A549 (cell line): ENCODE measurements at regions not wholly inside any gene's neighbourhood (a gene's known extent, or its start where the extent isn't known, plus 50 kb on each side); places are given as distances from the start of the nearest gene placed in this dataset.

Source experiments
- ATAC-seq, 2 experiments: fragments of 200-7000 bp in 1 of 2; fragments of >200 bp in 1 of 2; cut with Nextera tagmentation in 1 of 2; cut with Tn5 transposase in 1 of 2; 3 replicates each; pipeline versions ENCODE4 v1.8.0 to v1.9.1; 2018 to 2020; ENCODE audit warnings: mild to moderate bottlenecking in 1 of 2, moderate library complexity in 1 of 2
- CTCF ChIA-PET: fragments of 300-600 bp; sonication (Branson Sonifier 250); formaldehyde crosslinking; extraction: SDS; loops from one replicate; lab custom pipeline; 2021; ENCODE audit warnings: antibody characterized with exemption, inconsistent platforms; lab: Yijun Ruan, JAX
- POLR2A ChIA-PET: fragments of 350-600 bp; formaldehyde crosslinking; extraction: SDS; loops from one replicate; lab custom pipeline; 2021; ENCODE audit warnings: antibody characterized with exemption, inconsistent platforms; lab: Yijun Ruan, JAX
- DNase-seq, 2 experiments: peaks; one replicate each; pipeline versions ENCODE4 v3.0.0 to v3.0.0-alpha.2; 2011 to 2016; ENCODE audit warnings: low read depth in 1 of 2, low spot score in 1 of 2
- FAIRE-seq: peaks from 2 replicates; lab custom pipeline; 2011; peaks lifted over from hg19 to GRCh38; lab: Jason Lieb, UNC
- H3K27ac ChIP-seq, 2 experiments: fragments of >200 bp; sonication (Bioruptor Twin); formaldehyde crosslinking; 3 replicates each; pipeline ENCODE4 v1.5.1; 2016 to 2017
- H3K4me1 ChIP-seq: fragments of >200 bp; sonication (Bioruptor Twin); formaldehyde crosslinking; 3 replicates; pipeline ENCODE4 v1.6.1; 2016
- H3K4me2 ChIP-seq: fragments of >200 bp; sonication (Bioruptor Twin); formaldehyde crosslinking; 3 replicates; pipeline ENCODE4 v1.6.1; 2016
- H3K4me3 ChIP-seq: fragments of >200 bp; sonication (Bioruptor Twin); formaldehyde crosslinking; 3 replicates; pipeline ENCODE4 v1.5.1; 2016
- H3K9me3 ChIP-seq: fragments of >200 bp; sonication (Bioruptor Twin); formaldehyde crosslinking; 3 replicates; pipeline ENCODE4 v1.6.1; 2016
- ATOH8 ChIP-seq: fragments of 250-450 bp; sonication (Bioruptor Pico); IDR thresholded peaks from 2 replicates; pipeline ENCODE4 v1.5.0; 2020; ENCODE audit warnings: low read depth, mild to moderate bottlenecking, moderate library complexity
- CBX2 ChIP-seq: fragments of 200-600 bp; sonication (generic); IDR thresholded peaks from 2 replicates; pipeline ENCODE4 v1.6.1; 2016; ENCODE audit warnings: low read depth, mild to moderate bottlenecking, borderline replicate concordance
- CEBPB ChIP-seq, 2 experiments: fragments of >200 bp in 1 of 2; sonication (Bioruptor Twin) in 1 of 2; formaldehyde crosslinking in 1 of 2; IDR thresholded peaks; 2 replicates each; pipeline ENCODE4 v1.6.1; 2012 to 2016
- E2F6 ChIP-seq: IDR thresholded peaks from 2 replicates; pipeline ENCODE4 v1.6.1; 2012; ENCODE audit warnings: low read depth, borderline replicate concordance
- ELK1 ChIP-seq: fragments of 150-350 bp; IDR thresholded peaks from 2 replicates; pipeline ENCODE4 v1.6.1; 2014; ENCODE audit warnings: low read depth, mild to moderate bottlenecking, low read length
- EP300 ChIP-seq, 2 experiments: fragments of >200 bp; sonication (Bioruptor Twin); formaldehyde crosslinking; IDR thresholded peaks; 2 replicates in 1 of 2; 3 replicates in 1 of 2; pipeline ENCODE4 v1.6.1; 2016 to 2017
- FOSL2 ChIP-seq, 2 experiments: fragments of 450-650 bp in 1 of 2; fragments of >200 bp in 1 of 2; sonication (Bioruptor Twin) in 1 of 2; formaldehyde crosslinking; IDR thresholded peaks; 2 replicates each; pipeline versions ENCODE4 v1.5.0 to v1.6.1; 2016 to 2020; ENCODE audit warnings: mild to moderate bottlenecking in 1 of 2, moderate library complexity in 1 of 2
- FOXS1 ChIP-seq: fragments of 250-450 bp; sonication (Bioruptor Pico); IDR thresholded peaks from 2 replicates; pipeline ENCODE4 v1.5.0; 2020; ENCODE audit warnings: mild to moderate bottlenecking, moderate library complexity
- GATA3 ChIP-seq: IDR thresholded peaks from 2 replicates; pipeline ENCODE4 v1.6.1; 2012; ENCODE audit warnings: borderline replicate concordance
- HMGXB4 ChIP-seq: fragments of 250-450 bp; sonication (Bioruptor Pico); IDR thresholded peaks from 2 replicates; pipeline ENCODE4 v1.5.0; 2021; ENCODE audit warnings: mild to moderate bottlenecking, moderate library complexity, borderline replicate concordance
- HOXA7 ChIP-seq: fragments of 250-450 bp; sonication (Bioruptor Pico); IDR thresholded peaks from 2 replicates; pipeline ENCODE4 v1.5.0; 2020; ENCODE audit warnings: mild to moderate bottlenecking, moderate library complexity
- HOXB13 ChIP-seq: fragments of 250-450 bp; sonication (Bioruptor Pico); IDR thresholded peaks from 2 replicates; pipeline ENCODE4 v1.5.0; 2020; ENCODE audit warnings: low read depth, mild to moderate bottlenecking, moderate library complexity
- JUN ChIP-seq, 2 experiments: fragments of >200 bp; sonication (Bioruptor Twin); formaldehyde crosslinking; IDR thresholded peaks; 2 replicates in 1 of 2; 3 replicates in 1 of 2; pipeline ENCODE4 v1.6.1; 2016 to 2017
- JUNB ChIP-seq: fragments of >200 bp; sonication (Bioruptor Twin); formaldehyde crosslinking; IDR thresholded peaks from 2 replicates; pipeline ENCODE4 v1.6.1; 2016
- KDM1A ChIP-seq: fragments of 200-600 bp; sonication (generic); IDR thresholded peaks from 2 replicates; pipeline ENCODE4 v1.6.1; 2016; ENCODE audit warnings: low read depth, mild to moderate bottlenecking
- MAX ChIP-seq: IDR thresholded peaks from 2 replicates; pipeline ENCODE4 v1.6.1; 2012
- NFE2L2 ChIP-seq: fragments of 150-350 bp; conservative IDR thresholded peaks from 2 replicates; pipeline ENCODE4 v1.6.1; 2014; ENCODE audit warnings: low read length
- NR3C1 ChIP-seq: fragments of >200 bp; sonication (Bioruptor Twin); formaldehyde crosslinking; IDR thresholded peaks from 3 replicates; pipeline ENCODE4 v1.6.1; 2017
- PHF8 ChIP-seq: fragments of 200-600 bp; sonication (generic); IDR thresholded peaks from 2 replicates; pipeline ENCODE4 v1.6.1; 2016; ENCODE audit warnings: low read depth, mild to moderate bottlenecking, antibody characterized with exemption, moderate library complexity, borderline replicate concordance
- POLR2A ChIP-seq: IDR thresholded peaks from 2 replicates; pipeline ENCODE4 v1.6.1; 2012; ENCODE audit warnings: mild to moderate bottlenecking, low read length
- POLR2AphosphoS2 ChIP-seq: conservative IDR thresholded peaks from 2 replicates; pipeline ENCODE4 v1.6.1; 2012; ENCODE audit warnings: low read length, improper control_type of control experiment, inconsistent platforms
- RAD21 ChIP-seq, 2 experiments: fragments of >200 bp in 1 of 2; sonication (Bioruptor Twin) in 1 of 2; formaldehyde crosslinking in 1 of 2; IDR thresholded peaks in 1 of 2; conservative IDR thresholded peaks in 1 of 2; 2 replicates in 1 of 2; 3 replicates in 1 of 2; pipeline ENCODE4 v1.6.1; 2012 to 2018; ENCODE audit warnings: inconsistent platforms in 1 of 2
- RFX5 ChIP-seq: fragments of 450-650 bp; IDR thresholded peaks from 2 replicates; pipeline ENCODE4 v1.7.1; 2014; ENCODE audit warnings: antibody characterized with exemption, mild to moderate bottlenecking, moderate library complexity
- SMC3 ChIP-seq: fragments of >200 bp; sonication (Bioruptor Twin); formaldehyde crosslinking; IDR thresholded peaks from 3 replicates; pipeline ENCODE4 v1.6.1; 2018; ENCODE audit warnings: inconsistent platforms
- SREBF2 ChIP-seq: fragments of 450-650 bp; IDR thresholded peaks from 2 replicates; pipeline ENCODE4 v1.6.1; 2014; ENCODE audit warnings: mild to moderate bottlenecking, moderate library complexity
- TFCP2L1 ChIP-seq: fragments of 250-450 bp; sonication (Bioruptor Pico); IDR thresholded peaks from 2 replicates; pipeline ENCODE4 v1.5.0; 2021; ENCODE audit warnings: mild to moderate bottlenecking
- TP53 ChIP-seq: fragments of 250-450 bp; sonication (Bioruptor Pico); IDR thresholded peaks from 2 replicates; pipeline ENCODE4 v1.5.0; 2021; ENCODE audit warnings: mild to moderate bottlenecking, moderate library complexity
- USF2 ChIP-seq: fragments of 450-650 bp; IDR thresholded peaks from 2 replicates; pipeline ENCODE4 v1.6.1; 2014; ENCODE audit warnings: antibody characterized with exemption
- ZC3H11A ChIP-seq: fragments of 450-650 bp; IDR thresholded peaks from 2 replicates; pipeline ENCODE4 v1.6.1; 2014; ENCODE audit warnings: antibody characterized with exemption, mild to moderate bottlenecking
- WGBS: methylation state at CpG from one replicate; pipeline ENCODE4 v1.1.6; 2017; ENCODE audit errors: missing lambda C conversion rate; 5-methylcytosine and 5-hydroxymethylcytosine counted together

GRCh38 chr3:28700728-28701127, 352.1 kb upstream of the AZI2 start:
- POLR2A ChIA-PET: no interaction called here
- Histone ChIP-seq H3K4me3 (no peak overlapping the region), H3K4me2 (no peak overlapping the region), H3K4me1 (no peaks in the 10 kb centered on the region), H3K9me3 (no peaks in the 10 kb centered on the region), H3K27ac (no peak overlapping the region)
- DNase-seq (no peak), ATAC-seq (no peak), FAIRE-seq (no peak)
- 21% methylated on average over 5 of the region's 5 CpGs for WGBS
- TF ChIP-seq EP300 (IDR thresholded peaks at IDR 0.05): no peak
- no peak for TF ChIP-seq E2F6
- TF ChIP-seq POLR2AphosphoS2: no peak
- TF ChIP-seq CBX2: no peak
- TF ChIP-seq KDM1A: no peak
- no peak for TF ChIP-seq RAD21 (conservative IDR thresholded peaks at IDR 0.05 in 1 of 2, IDR thresholded peaks at IDR 0.05 in 1 of 2)
- TF ChIP-seq JUNB: no peak
- no peak for TF ChIP-seq TFCP2L1 (CRISPR knock-in tag)
- no peak for TF ChIP-seq SREBF2
- TF ChIP-seq GATA3: no peak
- no peak for TF ChIP-seq CEBPB (IDR thresholded peaks at IDR 0.05)
- TF ChIP-seq SMC3: no peak
- TF ChIP-seq MAX: no peak
- no peak for TF ChIP-seq ELK1
- TF ChIP-seq ZC3H11A: no peak
- CTCF ChIA-PET: interaction anchor here (1.3 kb wide), 1 partner anchor 33 kb away, joined by 3 read pairs; no protein-coding TSS in a partner anchor

GRCh38 chr3:28703843-28704242, 355.2 kb upstream of the AZI2 start:
- CTCF ChIA-PET: no interaction called here
- no peaks in the 10 kb centered on the region for H3K9me3 ChIP-seq
- H3K4me2 ChIP-seq: no peak overlapping the region
- no peak overlapping the region for H3K4me3 ChIP-seq
- no peak for FAIRE-seq
- H3K4me1 ChIP-seq: no peaks in the 10 kb centered on the region
- POLR2A ChIA-PET: no interaction called here
- H3K27ac ChIP-seq: no peak overlapping the region
- DNase-seq: no peak
- ATAC-seq: no peak
- TF ChIP-seq HOXA7 (CRISPR knock-in tag) (no peak), PHF8 (no peak), ATOH8 (no peak), FOXS1 (CRISPR knock-in tag) (no peak)

- no peak for FAIRE-seq
- ChIA-PET CTCF (no interaction called here), POLR2A (no interaction called here)
- DNase-seq: no peak
- Histone ChIP-seq H3K4me2 (no peak overlapping the region), H3K27ac (no peak overlapping the region), H3K4me3 (no peak overlapping the region), H3K9me3 (no peaks in the 10 kb centered on the region), H3K4me1 (no peaks in the 10 kb centered on the region)
- ATAC-seq: no peak
- 5% methylated on average over 2 of the region's 2 CpGs for WGBS
- TF ChIP-seq USF2 (no peak), FOSL2 (IDR thresholded peaks at IDR 0.05) (no peak), FOSL2 (CRISPR knock-in tag; IDR thresholded peaks at IDR 0.05) (no peak), FOXS1 (CRISPR knock-in tag) (no peak), TP53 (CRISPR knock-in tag) (no peak), JUN (IDR thresholded peaks at IDR 0.05) (no peak), NR3C1 (no peak), RFX5 (no peak), NFE2L2 (no peak), MAX (no peak), GATA3 (no peak), HMGXB4 (no peak), ATOH8 (no peak), POLR2A (no peak), ZC3H11A (no peak), HOXB13 (CRISPR knock-in tag) (no peak)
Observed at GRCh38 chr3:28711293-28711692, 362.7 kb upstream of the AZI2 start.
